NCI-H1694 treated with DMSO at 0.1 percent for 48 hours (cell line): ENCODE measurements at regions not wholly inside any gene's neighbourhood (a gene's known extent, or its start where the extent isn't known, plus 50 kb on each side); places are given as distances from the start of the nearest gene placed in this dataset.
"Not testable (repeated sequence)": the region's sequence is repeated elsewhere in the genome, so short reads cannot be mapped to it uniquely, and the experiment has no call there.

ENCODE experiments used
- DNase-seq: peaks from one replicate; lab custom pipeline; 2025; lab: John Stamatoyannopoulos, UW

DNA sequence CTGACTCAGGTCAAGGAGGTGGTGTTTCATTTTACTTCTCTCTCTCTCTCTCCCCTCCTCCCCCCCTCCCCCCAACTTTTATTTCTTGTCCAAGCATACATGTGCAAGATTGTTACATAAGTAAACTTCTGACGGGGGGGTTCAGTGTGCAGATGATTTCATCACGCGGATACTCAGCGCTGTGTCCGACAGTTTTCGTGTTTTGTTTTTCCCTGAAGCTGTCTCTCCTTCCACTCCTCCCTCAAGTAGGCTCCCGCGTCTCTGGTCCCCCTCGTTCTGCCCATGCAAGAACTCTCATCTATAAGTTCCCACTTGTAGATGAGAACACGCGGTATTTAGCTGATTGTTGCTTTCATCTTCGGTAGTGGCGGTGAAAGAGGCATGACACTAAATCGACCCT lies 111.0 kb upstream of the ANKRD30BL start:
- DNase-seq = no peak

DNA sequence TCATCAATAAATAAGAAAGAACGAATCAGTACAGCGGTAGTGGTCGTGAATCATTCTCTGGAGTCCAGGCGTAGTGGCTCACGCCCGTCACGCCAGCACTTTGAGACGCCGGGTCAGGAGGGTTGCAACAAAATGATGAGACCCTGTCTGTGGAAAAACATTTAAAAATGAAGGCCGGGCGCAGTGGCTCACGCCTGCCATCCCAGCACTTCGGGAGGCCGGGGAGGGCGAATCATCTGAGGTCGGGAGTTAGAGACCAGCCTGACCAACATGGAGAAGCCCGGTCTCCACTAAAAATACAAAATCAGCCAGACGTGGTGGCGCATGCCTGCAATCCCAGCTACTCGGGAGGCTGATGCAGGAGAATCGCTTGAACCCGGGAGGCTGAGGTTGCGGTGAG lies 111.8 kb upstream of the ANKRD30BL start:
- not testable (repeated sequence) for DNase-seq

DNA sequence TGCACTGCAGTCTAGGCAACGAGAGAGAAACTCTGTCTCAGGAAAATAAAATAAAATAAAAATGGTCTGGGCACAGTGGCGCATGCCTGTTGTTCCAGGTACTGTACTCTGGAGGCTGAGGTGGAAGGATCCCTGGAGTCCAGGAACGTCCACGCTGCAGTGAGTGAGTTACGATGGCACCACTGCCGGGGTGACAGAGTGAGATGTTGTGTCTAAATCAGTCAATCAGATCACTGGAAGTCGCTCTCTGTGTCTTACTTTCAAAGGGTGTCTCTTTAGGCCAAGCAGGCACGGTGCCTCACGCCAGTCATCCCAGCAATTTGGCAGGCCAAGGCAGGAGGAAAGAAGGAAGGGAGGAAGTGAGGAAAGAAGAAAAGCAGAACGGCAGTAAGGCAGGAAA lies 112.2 kb upstream of the ANKRD30BL start:
- DNase-seq = no peak

DNA sequence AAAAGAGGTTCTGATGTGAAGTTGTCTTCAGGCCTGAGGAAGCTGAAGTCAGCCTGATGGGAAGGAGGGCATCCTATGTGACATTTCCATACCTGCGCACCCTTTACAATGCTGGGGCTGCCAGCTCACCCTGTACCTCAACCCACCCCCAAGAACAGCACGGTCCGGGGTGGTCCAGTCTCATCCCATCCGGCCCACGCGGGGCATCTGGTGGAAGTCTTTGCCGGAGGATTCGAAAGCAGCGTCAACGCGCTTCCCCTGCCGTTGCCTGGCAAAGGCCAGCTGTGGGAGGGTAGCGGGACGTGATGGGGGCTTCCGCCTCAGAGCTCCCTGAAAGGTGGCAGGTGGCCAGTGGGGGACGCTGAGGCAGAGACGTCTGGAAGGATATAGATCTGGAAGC lies 113.6 kb upstream of the ANKRD30BL start:
- no peak for DNase-seq

DNA sequence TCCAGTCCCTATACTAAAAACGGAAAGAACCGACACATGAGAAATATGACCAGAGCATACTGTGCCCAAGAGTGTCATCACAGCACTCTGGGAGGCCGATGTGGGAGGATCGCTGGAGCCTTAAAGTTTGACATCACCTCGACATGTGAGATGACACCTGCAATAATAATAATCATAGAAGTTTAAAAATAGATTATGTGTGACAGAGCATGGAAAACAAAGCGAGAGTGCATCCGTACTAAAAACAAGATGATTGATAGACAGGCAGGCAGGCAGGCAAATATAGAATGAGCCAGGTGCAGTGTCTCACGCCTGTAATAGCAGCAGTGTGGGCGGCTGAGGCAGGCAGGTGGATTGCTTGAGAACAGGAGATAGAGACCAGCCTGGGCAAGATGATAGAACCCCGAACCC lies 114.8 kb upstream of the ANKRD30BL start:
- DNase-seq = no peak

DNA sequence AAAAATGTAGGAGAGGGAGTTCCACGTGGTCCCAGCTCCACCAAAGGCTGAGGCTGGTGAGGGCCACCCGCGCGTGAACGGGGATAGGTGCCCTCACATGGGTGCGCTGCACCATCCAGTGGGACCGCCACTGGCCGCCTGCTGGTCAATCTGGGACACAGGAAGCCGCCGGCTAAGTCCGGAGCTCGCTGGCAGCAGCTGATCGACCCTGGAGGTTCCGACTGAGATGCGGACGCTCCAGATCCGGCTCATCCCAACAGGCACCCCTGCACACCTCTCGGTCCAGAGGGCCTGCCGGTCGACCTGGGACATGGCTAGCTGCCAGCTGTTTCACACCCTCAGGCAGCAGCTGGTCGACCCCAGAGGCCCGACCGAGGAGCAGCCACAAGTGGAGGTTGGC lies 116.5 kb upstream of the ANKRD30BL start:
- DNase-seq = no peak

DNA sequence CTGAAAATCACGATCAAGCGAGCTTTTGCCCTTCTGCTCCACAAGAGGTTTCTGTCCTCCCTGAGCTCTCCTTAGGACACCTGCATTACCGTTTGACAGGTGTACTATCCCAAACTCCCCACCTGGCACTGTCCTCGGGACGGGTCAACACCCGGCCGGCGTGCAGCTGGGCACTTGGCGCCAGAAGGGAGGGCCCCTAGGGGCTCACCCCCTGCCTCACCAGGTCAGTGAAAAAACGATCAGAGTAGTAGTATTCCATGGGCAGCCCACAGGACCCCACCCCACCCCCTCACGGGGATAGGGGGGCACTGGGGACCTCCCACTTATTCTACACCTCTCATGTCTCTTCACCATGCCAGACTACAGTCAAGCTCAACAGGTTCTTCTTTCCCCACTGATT lies 117.6 kb upstream of the ANKRD30BL start:
- DNase-seq = no peak

DNA sequence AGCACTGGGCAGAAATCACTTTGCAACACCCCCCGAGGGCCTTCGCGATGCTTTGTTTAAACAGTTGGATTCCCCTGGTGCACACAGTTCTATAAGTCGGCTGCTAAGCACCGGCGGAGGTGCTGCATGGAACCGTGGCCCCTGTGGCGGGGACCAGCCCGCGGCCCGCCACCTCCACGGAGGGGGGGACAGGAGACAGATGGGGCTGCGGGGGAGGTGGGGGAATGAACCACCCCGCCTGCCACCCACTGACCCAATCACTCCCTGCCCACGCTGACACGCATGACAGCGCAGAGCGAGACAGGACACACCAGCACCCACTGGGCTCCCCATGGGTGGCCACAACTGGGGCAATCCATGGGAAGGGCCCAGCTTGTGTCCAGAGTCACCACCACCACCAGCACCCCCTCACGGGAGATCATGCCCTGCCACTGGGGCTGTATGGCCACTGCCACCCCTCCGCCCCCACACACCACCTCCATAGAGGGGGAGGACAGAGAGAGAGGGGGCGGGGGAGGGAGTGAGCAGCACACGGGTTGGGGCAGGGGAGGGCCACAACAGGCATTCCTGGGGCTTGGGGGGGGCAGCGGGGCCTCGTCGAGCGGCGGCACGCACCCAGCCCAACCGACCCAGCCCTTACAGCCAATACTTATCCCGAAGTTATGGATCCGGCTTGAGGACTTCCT lies 118.3 kb upstream of the ANKRD30BL start:
- DNase-seq = no peak

DNA sequence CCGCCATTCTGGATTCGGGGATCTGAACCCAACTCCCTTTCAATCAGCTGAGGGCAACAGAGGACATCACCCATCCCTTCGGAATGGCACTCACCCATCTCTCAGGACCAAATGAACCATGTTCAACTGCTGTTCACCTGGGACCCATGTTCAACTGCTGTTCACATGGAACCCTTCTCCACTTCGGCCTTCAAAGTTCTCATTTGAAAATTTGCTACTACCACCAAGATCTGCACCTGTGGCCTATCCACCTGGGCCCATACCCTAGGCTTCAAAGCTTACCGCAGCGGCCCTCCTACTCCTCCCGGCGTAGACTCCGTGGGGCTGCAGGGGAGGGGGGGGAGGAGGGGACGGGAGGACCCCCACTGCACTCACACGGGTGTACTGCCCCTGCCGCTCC lies 119.2 kb upstream of the ANKRD30BL start:
- DNase-seq = no peak

DNA sequence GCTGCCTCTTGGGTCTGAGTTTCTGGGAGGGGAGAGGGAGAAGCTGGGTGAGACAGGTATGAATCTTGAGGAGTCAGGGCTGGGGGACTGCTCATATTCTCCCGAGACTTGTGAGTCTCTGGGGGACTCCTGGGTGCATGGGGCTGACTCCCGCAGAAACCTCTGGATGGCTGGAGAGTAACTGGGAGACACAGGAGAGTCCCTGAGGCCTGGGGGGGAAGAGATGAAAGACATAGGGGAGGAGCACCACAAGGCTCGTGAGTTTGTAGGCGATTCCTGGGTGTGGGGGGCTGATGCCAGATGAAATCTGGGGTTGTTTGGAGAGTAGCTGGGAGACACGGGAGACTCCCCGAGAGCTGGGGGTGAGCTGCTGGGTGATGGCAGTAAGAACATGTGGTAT lies 120.4 kb upstream of the ANKRD30BL start:
- not testable (repeated sequence) for DNase-seq

DNA sequence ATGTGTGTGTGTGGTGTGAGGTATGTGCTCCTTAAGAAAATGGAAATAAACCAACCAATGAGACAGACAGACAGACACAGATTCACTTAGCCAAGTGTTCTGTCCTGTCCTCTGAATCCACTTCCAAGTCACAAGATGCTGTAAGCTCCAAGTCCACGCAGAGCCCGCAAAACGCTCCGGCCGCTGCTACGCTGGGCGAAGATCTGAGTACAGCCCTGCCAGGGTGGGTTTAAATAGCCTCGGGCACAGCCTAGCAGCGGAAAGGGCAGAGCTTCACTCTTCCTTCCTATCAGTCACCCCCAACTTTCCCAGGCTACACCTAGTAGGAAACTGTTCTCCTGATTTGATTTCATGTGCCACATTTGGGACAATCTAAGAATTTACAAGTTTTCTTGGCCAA lies 121.2 kb upstream of the ANKRD30BL start:
- no peak for DNase-seq

DNA sequence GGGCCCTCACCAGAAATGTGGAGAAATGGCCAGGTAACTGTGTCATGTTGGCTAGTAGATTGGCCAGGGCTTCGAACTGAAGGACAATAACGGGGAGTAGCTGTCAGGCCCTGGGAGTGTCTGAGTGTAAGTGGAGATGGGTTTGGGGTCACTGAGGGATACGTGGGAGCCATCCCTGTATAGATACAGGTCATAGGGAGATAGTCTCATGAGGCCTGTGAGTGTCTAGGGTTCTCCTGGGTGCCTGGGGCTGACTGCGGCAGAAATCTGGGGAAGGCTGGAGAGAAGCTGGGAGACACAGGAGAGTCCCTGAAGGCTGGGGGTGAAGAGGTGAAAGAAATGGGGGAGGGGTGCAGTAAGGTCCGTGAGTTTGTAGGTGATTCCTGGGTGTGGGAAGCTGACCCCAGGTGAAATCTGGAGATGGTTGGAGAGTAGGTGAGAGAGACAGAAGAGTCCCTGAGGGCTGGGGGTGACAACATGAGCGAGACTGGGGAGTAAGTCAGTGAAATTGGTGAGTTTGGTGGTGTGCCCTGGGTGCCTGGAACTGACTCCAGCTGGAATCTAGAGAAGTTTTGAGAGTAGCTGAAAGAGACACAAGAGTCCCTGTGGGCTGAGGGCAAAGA lies 124.6 kb upstream of the ANKRD30BL start:
- not testable (repeated sequence) for DNase-seq

DNA sequence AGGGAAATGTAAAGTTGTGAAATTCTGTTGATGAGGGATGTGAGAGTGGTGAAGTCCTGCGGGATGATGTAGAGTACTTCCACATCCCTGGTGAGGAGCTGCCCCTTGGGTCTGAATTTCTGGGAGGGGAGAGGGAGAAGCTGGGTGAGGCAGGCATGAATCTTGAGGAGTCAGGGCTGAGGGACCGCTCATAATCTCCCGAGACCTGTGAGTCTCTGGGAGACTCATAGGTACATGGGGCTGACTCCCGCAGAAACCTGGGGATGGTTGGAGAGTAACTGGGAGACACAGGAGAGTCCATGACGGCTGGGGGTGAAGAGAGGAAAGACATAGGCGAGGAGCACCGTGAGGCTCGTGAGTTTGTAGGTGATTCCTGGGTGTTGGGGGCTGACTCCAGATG lies 126.2 kb upstream of the ANKRD30BL start:
- DNase-seq = not testable (repeated sequence)

DNA sequence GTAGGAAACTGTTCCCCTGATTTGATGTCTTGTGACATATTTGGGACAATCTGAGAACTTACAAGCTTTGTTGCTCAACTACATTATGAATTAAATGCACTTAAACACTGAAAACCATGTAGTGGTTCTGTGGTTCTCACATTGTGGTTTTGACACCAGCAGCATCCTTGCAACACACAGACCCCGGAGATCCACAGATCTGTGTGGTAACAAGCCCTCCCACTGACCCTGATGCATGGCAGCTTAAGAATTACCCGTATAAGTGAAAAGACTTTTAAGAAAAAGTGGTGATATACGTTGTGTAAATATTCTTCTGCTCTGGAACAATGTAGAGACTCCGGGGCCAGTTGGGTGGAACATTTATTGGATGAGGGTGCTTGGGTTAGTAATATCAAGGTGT lies 127.4 kb upstream of the ANKRD30BL start:
- not testable (repeated sequence) for DNase-seq

DNA sequence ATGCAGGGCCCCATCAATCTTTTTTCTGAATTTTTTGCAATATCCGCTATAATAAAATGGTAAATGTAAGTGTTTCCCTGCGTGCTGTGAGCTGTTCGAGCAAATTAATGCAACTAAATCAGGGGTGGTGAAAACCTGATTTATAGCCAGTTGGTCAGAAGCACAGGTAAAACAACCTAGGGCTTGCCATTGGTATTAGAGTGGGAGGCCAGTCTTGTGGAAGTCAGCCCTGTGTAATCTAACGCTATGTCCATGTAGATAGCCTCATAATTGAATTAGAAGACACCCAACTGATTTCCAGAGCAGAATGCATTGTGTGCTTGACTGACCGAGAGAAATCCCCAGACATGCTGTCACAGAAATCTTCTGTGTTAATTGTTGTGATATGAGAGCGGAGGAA lies 126.8 kb upstream of the GPR39 start:
- not testable (repeated sequence) for DNase-seq

DNA sequence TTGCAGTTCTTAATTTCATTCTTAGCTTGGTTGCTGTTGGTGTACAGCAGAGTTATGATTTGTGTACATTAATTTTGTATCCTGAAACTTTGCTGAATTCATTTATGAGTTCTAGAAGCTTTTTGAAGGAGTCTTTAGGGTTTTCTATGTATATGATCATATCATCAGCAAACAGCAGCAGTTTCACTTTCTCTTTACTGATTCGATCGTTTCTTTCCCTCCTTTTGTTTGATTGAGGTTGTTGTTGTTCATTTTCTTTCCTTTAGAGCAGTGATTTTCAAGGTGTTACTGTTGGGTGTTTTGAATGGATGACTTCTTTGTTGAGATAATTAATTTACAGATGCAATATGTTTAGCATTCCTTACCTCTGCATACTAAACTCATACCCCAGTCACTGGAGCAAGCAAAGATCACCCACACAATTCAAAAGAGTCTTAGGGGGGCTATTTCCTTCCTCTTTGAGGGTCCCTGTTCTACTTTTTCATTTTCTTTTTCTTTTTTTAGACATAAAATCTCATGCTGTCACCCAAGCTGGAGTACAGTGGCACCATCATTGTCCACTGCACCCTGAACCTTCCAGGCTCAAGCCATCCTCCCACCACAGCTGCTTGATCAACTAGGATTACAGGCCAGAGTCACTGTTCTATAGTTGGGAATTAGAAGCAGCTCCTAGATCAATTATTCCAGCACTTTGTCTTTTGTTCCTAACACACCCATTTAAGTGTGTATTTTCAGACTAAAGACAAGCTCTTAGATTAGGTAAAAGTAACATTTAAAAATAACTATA lies 115.8 kb upstream of the GPR39 start:
- not testable (repeated sequence) for DNase-seq

DNA sequence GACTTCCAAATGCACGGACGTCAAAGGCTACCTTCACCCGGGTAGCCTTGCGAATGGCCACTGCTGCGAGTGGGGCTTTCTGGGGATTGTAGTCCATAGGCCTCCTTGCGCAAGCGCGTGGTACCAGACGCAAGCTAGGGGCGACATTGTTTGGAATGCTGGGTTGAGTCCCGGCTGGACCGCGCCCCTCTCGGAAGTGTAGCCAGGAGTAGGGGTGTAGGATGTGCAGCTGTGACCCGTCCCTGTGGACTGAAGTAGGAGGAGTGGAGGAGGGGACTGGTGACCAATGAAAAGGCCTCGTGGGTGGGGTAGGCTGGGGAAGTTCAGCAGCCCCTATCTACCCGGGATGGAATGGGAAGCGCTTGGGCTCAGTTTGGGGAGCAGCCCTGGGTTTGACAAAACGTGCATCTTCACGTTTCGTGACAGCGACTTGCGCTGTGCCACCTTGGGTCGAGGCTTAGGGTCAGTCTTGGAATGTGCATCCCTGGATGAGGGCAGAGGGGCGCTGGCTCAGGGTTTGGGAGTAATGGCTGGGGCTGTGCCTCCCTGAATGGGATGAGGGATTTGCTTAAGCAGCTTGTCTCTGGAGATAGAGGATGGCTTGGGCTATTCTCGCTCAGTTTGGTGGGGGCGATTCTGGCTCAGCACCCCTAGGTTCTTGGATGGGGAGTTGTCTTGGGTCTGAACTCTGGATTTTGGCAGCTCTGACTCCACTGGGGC lies 111.8 kb upstream of the GPR39 start:
- not testable (repeated sequence) for DNase-seq

DNA sequence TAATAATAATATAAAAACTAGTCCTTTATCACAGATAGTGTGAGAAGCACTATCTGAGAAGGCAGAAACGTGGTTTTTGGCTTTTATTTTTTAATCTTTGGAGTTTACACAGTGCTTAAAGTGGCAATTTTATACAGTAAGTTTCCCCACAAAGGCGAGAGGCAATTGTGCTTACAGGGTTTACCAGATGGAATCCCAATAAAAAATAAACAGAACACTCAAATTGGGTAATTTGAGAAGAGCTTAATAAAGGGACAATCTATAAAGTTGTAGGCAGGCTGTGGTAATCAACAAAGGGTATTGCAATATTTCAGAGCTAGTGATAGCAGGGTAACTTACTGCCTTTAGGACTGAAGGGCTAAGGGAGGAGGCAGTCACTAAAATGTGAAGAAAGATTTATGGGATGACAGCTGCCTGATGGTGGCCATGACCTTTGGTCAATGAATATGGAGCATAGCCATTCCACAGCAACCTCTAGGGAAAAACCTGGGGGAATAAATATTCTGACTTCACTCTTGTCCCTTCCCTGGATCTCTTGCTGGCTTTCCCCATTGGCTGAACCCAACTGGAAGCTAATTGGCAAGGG lies 108.9 kb upstream of the GPR39 start:
- not testable (repeated sequence) for DNase-seq

DNA sequence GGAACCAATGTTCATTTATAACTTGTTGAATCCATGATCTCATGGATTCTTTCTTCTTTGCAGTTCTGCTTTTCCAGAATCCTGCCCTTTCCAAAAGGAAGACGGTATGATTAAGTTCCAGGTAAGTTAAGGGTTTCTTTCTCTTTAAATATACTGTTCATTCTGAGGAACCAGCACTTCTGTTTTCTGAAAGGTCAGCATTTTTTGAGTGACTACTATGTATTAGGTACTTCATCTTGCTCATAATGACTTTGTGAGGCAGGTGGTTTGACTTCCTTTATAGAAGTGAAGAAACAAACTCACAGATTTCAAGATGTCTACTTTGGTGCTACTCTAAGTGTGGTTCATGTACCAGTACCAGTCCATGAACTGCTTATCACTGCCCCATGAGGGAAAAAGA lies 107.4 kb upstream of the GPR39 start:
- not testable (repeated sequence) for DNase-seq

DNA sequence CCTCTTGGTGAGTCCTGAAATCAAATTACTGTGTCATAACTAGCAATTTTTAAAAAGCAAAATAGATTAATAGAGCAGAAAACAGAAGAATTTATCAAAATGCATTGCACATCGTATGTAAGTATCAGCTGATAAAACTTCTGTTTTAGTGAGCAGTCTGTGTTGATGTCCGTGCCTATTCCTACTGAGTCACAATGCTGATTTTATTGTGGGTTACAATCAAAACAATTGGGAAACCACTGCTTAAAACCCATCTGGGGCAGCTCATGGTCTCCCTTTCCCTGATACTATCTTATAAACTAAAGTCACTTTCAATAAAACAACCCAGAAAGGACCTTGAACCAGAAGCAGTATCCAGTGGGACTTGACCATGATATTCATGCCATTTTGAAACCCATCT lies 101.1 kb upstream of the GPR39 start:
- not testable (repeated sequence) for DNase-seq

DNA sequence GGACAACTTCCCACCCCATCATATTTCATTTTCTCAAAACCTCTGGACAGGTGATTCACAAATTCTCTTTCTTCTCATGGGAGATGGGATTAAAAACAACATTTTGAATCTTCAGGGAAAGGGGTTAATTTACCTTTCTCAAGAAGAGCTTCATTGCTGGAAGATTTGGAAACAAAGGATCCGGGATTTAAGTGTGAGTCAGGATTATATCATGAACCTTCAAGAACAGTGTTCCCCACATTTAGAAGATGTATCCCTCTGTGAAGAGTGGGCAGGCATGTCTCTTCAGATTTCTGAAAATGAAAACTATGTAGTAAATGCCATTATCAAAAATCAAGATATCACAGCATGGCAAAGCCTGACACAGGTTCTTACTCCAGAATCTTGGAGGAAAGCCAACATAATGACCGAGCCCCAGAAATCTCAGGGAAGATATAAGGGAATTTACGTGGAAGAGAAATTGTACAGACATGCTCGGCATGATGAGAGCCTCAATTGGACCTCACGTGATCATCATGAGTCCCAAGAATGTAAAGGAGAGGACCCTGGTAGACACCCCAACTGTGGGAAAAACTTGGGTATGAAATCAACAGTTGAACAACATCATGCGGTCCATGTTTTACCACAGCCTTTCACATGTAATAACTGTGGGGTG lies 99.5 kb upstream of the GPR39 start:
- DNase-seq = not testable (repeated sequence)

DNA sequence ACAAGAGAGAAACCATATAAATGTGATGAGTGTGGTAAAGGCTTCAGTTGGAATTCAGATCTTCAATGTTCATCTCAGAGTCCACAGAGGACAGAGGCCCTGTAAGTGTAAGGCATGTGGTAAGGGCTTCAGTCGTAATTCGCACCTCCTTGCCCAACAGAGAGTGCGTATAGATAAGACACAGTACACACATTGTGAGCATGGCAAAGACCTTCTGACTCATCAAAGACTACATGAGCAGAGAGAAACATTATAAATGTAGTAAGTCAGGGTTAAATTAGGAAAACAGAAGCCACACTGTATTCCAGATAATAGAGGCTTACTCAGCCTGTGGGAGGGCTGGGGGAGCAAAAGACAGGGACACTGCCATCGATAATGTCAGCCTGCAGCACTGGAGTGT lies 98.1 kb upstream of the GPR39 start:
- DNase-seq = not testable (repeated sequence)
